GM12892 (cell line): ENCODE measurements at regions not wholly inside any gene's neighbourhood (a gene's known extent, or its start where the extent isn't known, plus 50 kb on each side); places are given as distances from the start of the nearest gene placed in this dataset.
"Not testable (repeated sequence)": the region's sequence is repeated elsewhere in the genome, so short reads cannot be mapped to it uniquely, and the experiment has no call there.

ENCODE experiments used
- DNase-seq: peaks from one replicate; pipeline ENCODE4 v3.0.0; 2011; ENCODE audit not compliant: insufficient read length
- FAIRE-seq: peaks from 2 replicates; lab custom pipeline; 2011; peaks lifted over from hg19 to GRCh38; lab: Jason Lieb, UNC
- POLR2A ChIP-seq: IDR thresholded peaks from 2 replicates; pipeline ENCODE4 v1.6.1; 2011; ENCODE audit warnings: low read depth, low read length, control low read depth
- POLR2AphosphoS5 ChIP-seq: IDR thresholded peaks from 2 replicates; pipeline ENCODE4 v1.6.1; 2011; ENCODE audit warnings: low read depth, low read length, control low read depth
- TAF1 ChIP-seq: IDR thresholded peaks from 2 replicates; pipeline ENCODE4 v1.6.1; 2011; ENCODE audit warnings: low read depth, mild to moderate bottlenecking, control low read depth, low read length, borderline replicate concordance

DNA sequence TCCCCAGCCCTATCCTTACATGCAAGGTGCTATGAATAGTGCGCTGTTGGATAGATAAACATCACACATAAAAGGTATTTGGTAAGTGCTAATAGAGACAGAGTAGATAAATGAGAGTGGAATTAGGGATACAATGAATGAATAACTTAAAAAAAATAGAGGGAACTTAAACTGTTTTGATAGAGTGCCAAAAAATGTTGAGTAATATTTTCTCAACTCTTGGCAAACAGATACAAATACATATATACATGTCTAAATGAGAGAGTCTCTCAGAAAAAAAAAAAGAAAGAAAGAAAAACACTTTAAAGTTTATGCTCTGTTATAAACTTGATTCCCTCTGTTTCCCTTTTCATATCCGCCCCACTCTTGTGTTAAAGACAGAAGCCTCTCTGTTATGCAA, 667.4 kb downstream of the ROBO2 start:
- DNase-seq (no peak), FAIRE-seq (no peak)
- no peak for TF ChIP-seq POLR2AphosphoS5
- no peak for TF ChIP-seq POLR2A
- no peak for TF ChIP-seq TAF1

- no peak for TF ChIP-seq TAF1
- TF ChIP-seq POLR2AphosphoS5, result no peak
- no peak for TF ChIP-seq POLR2A
- FAIRE-seq, result no peak
Observed at GRCh38 chr3:77709155-77709554, 669.3 kb downstream of the ROBO2 start.

DNA sequence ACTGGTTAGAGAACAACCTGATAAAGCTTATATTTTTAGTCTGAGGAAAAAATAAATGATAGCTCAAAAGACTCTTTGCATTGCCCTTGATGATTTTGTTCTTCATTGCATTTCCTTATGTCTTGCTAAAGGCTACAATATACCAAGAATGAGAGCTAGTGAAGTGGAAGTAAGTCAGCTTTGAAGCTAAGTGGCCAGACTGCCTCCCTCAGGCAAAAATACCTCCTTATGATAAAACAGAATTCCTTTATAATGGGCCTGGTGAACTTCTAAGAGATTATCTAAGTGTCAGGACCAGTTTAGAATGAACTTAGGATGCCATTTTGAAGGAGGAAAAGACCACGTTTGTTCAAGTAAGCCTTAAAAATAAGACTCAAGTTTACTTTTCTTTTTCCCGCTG, 678.4 kb downstream of the ROBO2 start:
- FAIRE-seq (no peak), DNase-seq (no peak)
- no peak for TF ChIP-seq POLR2AphosphoS5
- TF ChIP-seq POLR2A, result no peak
- TF ChIP-seq TAF1, result no peak

More at GRCh38 chr3:77709155-77709554, 669.3 kb downstream of the ROBO2 start:
- DNase-seq, result no peak

- DNase-seq (no peak), FAIRE-seq (no peak)
- TF ChIP-seq POLR2A (no peak), POLR2AphosphoS5 (no peak), TAF1 (no peak)
Observed at GRCh38 chr3:77720460-77720971, 680.6 kb downstream of the ROBO2 start.

GRCh38 chr3:77726517-77726916, 686.6 kb downstream of the ROBO2 start:
- no peak for DNase-seq
- no peak for TF ChIP-seq TAF1
- no peak for FAIRE-seq

GRCh38 chr3:77746048-77746447, 706.1 kb downstream of the ROBO2 start:
- FAIRE-seq, result no peak
- no peak for DNase-seq

DNA sequence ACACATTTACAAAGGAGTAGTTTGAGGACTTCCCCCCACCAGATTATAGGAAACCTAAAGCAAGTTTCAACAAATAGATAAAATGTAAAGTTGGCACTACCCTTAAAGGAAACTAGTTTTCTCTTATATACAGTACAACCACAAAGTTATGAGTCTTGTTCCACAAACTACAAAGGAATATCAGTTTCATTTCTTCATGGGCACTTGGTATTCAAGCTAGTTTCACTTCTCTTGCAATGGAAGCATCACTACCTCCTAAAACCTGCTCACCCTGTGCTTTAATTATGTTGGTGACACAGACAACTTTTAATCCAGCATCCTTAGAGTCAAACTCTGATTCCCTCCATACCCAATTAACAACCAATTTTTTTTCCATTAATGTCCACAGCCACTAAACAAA, 707.0 kb downstream of the ROBO2 start:
- no peak for FAIRE-seq
- DNase-seq, result no peak
- no peak for TF ChIP-seq POLR2AphosphoS5
- no peak for TF ChIP-seq POLR2A
- no peak for TF ChIP-seq TAF1

More at GRCh38 chr3:77746048-77746447, 706.1 kb downstream of the ROBO2 start:
- no peak for TF ChIP-seq POLR2AphosphoS5
- no peak for TF ChIP-seq TAF1
- TF ChIP-seq POLR2A, result no peak

- DNase-seq, FAIRE-seq: not testable (repeated sequence)
Observed at GRCh38 chr3:77756397-77756975, 716.6 kb downstream of the ROBO2 start.

- TF ChIP-seq POLR2A (no peak), TAF1 (no peak), POLR2AphosphoS5 (no peak)
- DNase-seq (no peak), FAIRE-seq (no peak)
Observed at GRCh38 chr3:77772459-77772858, 732.6 kb downstream of the ROBO2 start.

GRCh38 chr3:77773084-77773483, 733.2 kb downstream of the ROBO2 start:
- TF ChIP-seq POLR2A (no peak), TAF1 (no peak)
- DNase-seq (no peak), FAIRE-seq (no peak)

DNA sequence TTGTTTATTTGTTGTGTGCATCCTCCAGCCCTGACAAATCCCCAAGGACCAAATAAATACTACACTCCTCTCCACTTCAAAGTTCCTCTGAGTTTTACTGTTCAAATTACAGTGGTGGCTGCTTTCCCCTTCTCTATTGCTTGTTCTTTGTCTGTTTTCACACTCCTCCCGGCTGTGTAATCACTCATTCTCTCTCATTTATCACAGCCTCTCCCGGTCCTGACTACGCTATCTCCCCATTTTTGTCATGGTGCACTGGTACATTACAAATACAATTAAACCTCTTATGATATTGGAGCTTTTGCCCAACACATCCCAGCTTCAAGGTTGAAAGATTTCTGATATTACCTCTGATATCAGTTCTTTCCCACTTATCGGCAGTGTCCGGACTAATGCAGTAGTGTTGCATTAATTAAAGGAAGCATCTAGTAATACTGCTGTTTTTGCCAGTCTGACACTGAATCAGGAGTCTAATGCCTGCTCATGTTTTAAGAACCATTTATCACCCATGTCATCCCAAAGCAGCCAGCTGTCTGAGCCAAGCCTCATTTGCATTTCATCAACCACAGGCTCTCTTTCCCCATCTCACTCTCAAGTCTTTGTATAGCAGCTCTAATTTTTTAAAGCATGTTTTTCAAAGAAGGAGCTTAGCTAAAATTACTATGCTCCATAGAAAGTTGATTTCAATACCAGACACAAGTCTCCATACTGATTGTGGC, 740.5 kb downstream of the ROBO2 start:
- DNase-seq (no peak), FAIRE-seq (no peak)

DNA sequence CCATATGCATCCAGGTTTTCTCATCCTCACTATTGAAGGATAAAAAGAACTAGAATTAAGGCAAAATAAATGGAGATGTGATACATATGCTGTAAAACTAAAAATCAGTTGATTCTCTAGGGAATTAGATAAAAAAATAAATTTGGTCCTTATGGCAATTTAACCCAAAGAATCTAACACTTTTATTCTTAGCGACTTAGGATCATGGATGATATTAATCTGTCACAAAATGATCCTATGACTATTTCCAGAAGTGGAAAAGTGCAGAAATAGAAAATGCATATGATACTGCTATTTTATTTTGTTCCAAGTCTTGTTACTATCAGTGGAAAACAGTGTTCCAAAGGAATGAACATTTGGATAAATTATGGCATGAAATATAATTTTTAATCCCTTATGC, 746.3 kb downstream of the ROBO2 start:
- no peak for FAIRE-seq
- TF ChIP-seq TAF1 (no peak), POLR2AphosphoS5 (no peak), POLR2A (no peak)

More for the DNA sequence above, 740.5 kb downstream of the ROBO2 start:
- TF ChIP-seq POLR2AphosphoS5, result no peak
- TF ChIP-seq TAF1, result no peak
- TF ChIP-seq POLR2A, result no peak

More for the DNA sequence above, 746.3 kb downstream of the ROBO2 start:
- no peak for DNase-seq
